GM12878 (cell line): ENCODE measurements at regions not wholly inside any gene's neighbourhood (a gene's known extent, or its start where the extent isn't known, plus 50 kb on each side); places are given as distances from the start of the nearest gene placed in this dataset.

Source experiments
- ATAC-seq: fragments of 200-7000 bp; cut with Tn5 transposase; 3 replicates; pipeline ENCODE4 v1.9.1; 2020; ENCODE audit warnings: mild to moderate bottlenecking, moderate library complexity
- BruUV-seq: library from RNA; stranded (reverse); fragments of 400-500 nt; replicated peaks from 2 replicates; lab custom pipeline; 2021; lab: Mats Ljungman, UMichigan
- CTCF ChIA-PET: fragments of 300-600 bp; sonication (Branson Sonifier 250); formaldehyde crosslinking; extraction: SDS; loops from one replicate; lab custom pipeline; 2021; ENCODE audit warnings: inconsistent platforms; lab: Yijun Ruan, JAX
- POLR2A ChIA-PET: fragments of 350-600 bp; formaldehyde crosslinking; extraction: SDS; loops from one replicate; lab custom pipeline; 2021; ENCODE audit warnings: inconsistent platforms; lab: Charles Lee
- RAD21 ChIA-PET: fragments of 300-600 bp; sonication (Branson Sonifier 250); formaldehyde crosslinking; loops from one replicate; lab custom pipeline; 2023; ENCODE audit warnings: antibody characterized with exemption; ENCODE audit not compliant: unreplicated experiment; lab: Charles Lee
- SMC1A ChIA-PET: fragments of 300-600 bp; sonication (Branson Sonifier 250); formaldehyde crosslinking; loops from one replicate; lab custom pipeline; 2023; ENCODE audit not compliant: unreplicated experiment, uncharacterized antibody; lab: Charles Lee
- DNase-seq: peaks from one replicate; pipeline ENCODE4 v3.0.0-alpha.2; 2011; ENCODE audit warnings: low read depth, low spot score
- FAIRE-seq: peaks from 3 replicates; lab custom pipeline; 2011; peaks lifted over from hg19 to GRCh38; lab: Jason Lieb, UNC
- H2AFZ ChIP-seq: 2 replicates; pipeline ENCODE4 v1.6.0; 2011; ENCODE audit warnings: low read depth, low read length, control low read depth; ENCODE audit not compliant: control insufficient read depth
- H3K27ac ChIP-seq: 2 replicates; pipeline ENCODE4 v1.5.1; 2011; ENCODE audit warnings: control low read depth; ENCODE audit not compliant: control insufficient read depth, insufficient read depth
- H3K27me3 ChIP-seq, 2 experiments: replicated peaks in 1 of 2; 2 replicates each; pipeline versions ENCODE4 v1.6.0 to v1.6.1; 2011; ENCODE audit warnings: low read length in 1 of 2; ENCODE audit not compliant: control insufficient read depth in 2 of 2, insufficient read depth in 2 of 2
- H3K36me3 ChIP-seq, 2 experiments: 2 replicates each; pipeline ENCODE4 v1.5.1; 2011; ENCODE audit warnings: low read length in 1 of 2; ENCODE audit not compliant: control insufficient read depth in 2 of 2, insufficient read depth in 2 of 2
- H3K4me1 ChIP-seq: 2 replicates; pipeline ENCODE4 v1.6.1; 2011; ENCODE audit warnings: mild to moderate bottlenecking, low read length, moderate library complexity, mixed read lengths; ENCODE audit not compliant: control insufficient read depth, insufficient read depth
- H3K4me2 ChIP-seq: 2 replicates; pipeline ENCODE4 v1.6.0; 2011; ENCODE audit warnings: control low read depth; ENCODE audit not compliant: control insufficient read depth, insufficient read depth
- H3K4me3 ChIP-seq: fragments of 200-600 bp; sonication (generic); 2 replicates; pipeline ENCODE4 v1.5.1; 2016
- H3K79me2 ChIP-seq: 2 replicates; pipeline ENCODE4 v1.6.0; 2011; ENCODE audit warnings: low read length; ENCODE audit not compliant: control insufficient read depth, insufficient read depth
- H3K9ac ChIP-seq: 2 replicates; pipeline ENCODE4 v1.8.0; 2011; ENCODE audit warnings: low read length, control low read depth, mixed read lengths; ENCODE audit not compliant: control insufficient read depth, insufficient read depth
- H3K9me3 ChIP-seq: replicated peaks from 3 replicates; pipeline ENCODE4 v1.5.1; 2011; ENCODE audit warnings: mild to moderate bottlenecking, low read length; ENCODE audit not compliant: control insufficient read depth, insufficient read depth
- H4K20me1 ChIP-seq: 2 replicates; pipeline ENCODE4 v1.6.0; 2011; ENCODE audit not compliant: control insufficient read depth, insufficient read depth
- BACH1 ChIP-seq: fragments of 450-650 bp; IDR thresholded peaks from 2 replicates; pipeline ENCODE4 v1.6.1; 2017; ENCODE audit warnings: mild to moderate bottlenecking, borderline replicate concordance
- CEBPB ChIP-seq, 2 experiments: fragments of 150-350 bp in 1 of 2; IDR thresholded peaks; 2 replicates each; pipeline ENCODE4 v1.6.1; 2012 to 2014; ENCODE audit warnings: low read depth in 2 of 2, low read length in 2 of 2, borderline replicate concordance in 1 of 2, inconsistent platforms in 1 of 2
- EZH2 ChIP-seq: IDR thresholded peaks from 2 replicates; pipeline ENCODE4 v1.6.1; 2012; ENCODE audit warnings: low read depth, mild to moderate bottlenecking, control low read depth, inconsistent platforms, low read length, borderline replicate concordance; ENCODE audit not compliant: control insufficient read depth
- HDAC2 ChIP-seq: fragments of 200-600 bp; sonication (generic); IDR thresholded peaks from 2 replicates; pipeline ENCODE4 v1.6.1; 2017
- KAT2A ChIP-seq: conservative IDR thresholded peaks from 2 replicates; pipeline ENCODE4 v1.6.1; 2011; ENCODE audit warnings: low read depth, low read length; ENCODE audit not compliant: control insufficient read depth
- LARP7 ChIP-seq: fragments of 450-650 bp; IDR thresholded peaks from 2 replicates; pipeline ENCODE4 v1.6.1; 2017; ENCODE audit warnings: mild to moderate bottlenecking
- MAX ChIP-seq: IDR thresholded peaks from 2 replicates; pipeline ENCODE4 v1.6.1; 2012; ENCODE audit warnings: low read depth, low read length, improper control_type of control experiment
- PBX3 ChIP-seq: IDR thresholded peaks from 2 replicates; pipeline ENCODE4 v1.6.1; 2011; ENCODE audit warnings: mild to moderate bottlenecking, low read depth, low read length, moderate library complexity; ENCODE audit not compliant: insufficient replicate concordance
- RBBP5 ChIP-seq: fragments of 200-600 bp; sonication (generic); conservative IDR thresholded peaks from 2 replicates; pipeline ENCODE4 v1.6.1; 2016
- SMAD1 ChIP-seq: fragments of 450-650 bp; IDR thresholded peaks from 2 replicates; pipeline ENCODE4 v1.6.1; 2018; ENCODE audit warnings: mild to moderate bottlenecking, low read depth; ENCODE audit not compliant: partially characterized antibody
- SPI1 ChIP-seq: IDR thresholded peaks from 2 replicates; pipeline ENCODE4 v1.6.1; 2011; ENCODE audit warnings: low read depth, mild to moderate bottlenecking, low read length, moderate library complexity, borderline replicate concordance; ENCODE audit not compliant: insufficient read depth
- STAT1 ChIP-seq: fragments of 450-650 bp; conservative IDR thresholded peaks from 2 replicates; pipeline ENCODE4 v1.6.1; 2014; ENCODE audit warnings: antibody characterized with exemption, mild to moderate bottlenecking
- SUZ12 ChIP-seq: fragments of 200-600 bp; sonication (generic); IDR thresholded peaks from one replicate; pipeline ENCODE4 v1.6.1; 2018; ENCODE audit warnings: antibody characterized with exemption, mild to moderate bottlenecking; ENCODE audit not compliant: unreplicated experiment
- TARDBP ChIP-seq: IDR thresholded peaks from 2 replicates; pipeline ENCODE4 v1.6.1; 2016; ENCODE audit warnings: borderline replicate concordance
- TCF7 ChIP-seq: IDR thresholded peaks from 2 replicates; pipeline ENCODE4 v1.6.1; 2014; ENCODE audit warnings: antibody characterized with exemption, borderline replicate concordance
- ZNF217 ChIP-seq: fragments of 450-650 bp; IDR thresholded peaks from 2 replicates; pipeline ENCODE4 v1.6.1; 2017; ENCODE audit warnings: antibody characterized with exemption, mild to moderate bottlenecking
- ZNF384 ChIP-seq: IDR thresholded peaks from 2 replicates; pipeline ENCODE4 v1.6.1; 2012; ENCODE audit warnings: low read depth, mild to moderate bottlenecking, low read length, improper control_type of control experiment, borderline replicate concordance
- WGBS: methylation state at CpG from one replicate; pipeline ENCODE4 v1.1.6; 2016; ENCODE audit warnings: low lambda C conversion rate; ENCODE audit not compliant: insufficient replicate concordance, insufficient coverage; ENCODE audit errors: missing lambda C conversion rate; 5-methylcytosine and 5-hydroxymethylcytosine counted together
- in situ Hi-C: fragments of 300-500 bp; cut with MboI; formaldehyde crosslinking; loops from 9 replicates; pipeline ENCODE4 v1.14.3; 2018; ENCODE audit warnings: mixed read lengths
- intact Hi-C: fragments of 100-400 bp; cut with micrococcal nuclease; formaldehyde crosslinking; loops from one replicate; pipeline ENCODE4 v1.14.2; 2022; ENCODE audit not compliant: unreplicated experiment
- TF ChIP-seq, protein P1 (sequence below): IDR thresholded peaks from 2 replicates; pipeline ENCODE4 v1.6.1; 2012; ENCODE audit warnings: low read length, inconsistent platforms
- TF ChIP-seq, protein P2 (sequence below): IDR thresholded peaks from 2 replicates; pipeline ENCODE4 v1.6.1; 2011; ENCODE audit warnings: borderline replicate concordance, low read depth, mild to moderate bottlenecking, moderate library complexity, low read length; ENCODE audit not compliant: insufficient read depth, poor library complexity, severe bottlenecking

DNA sequence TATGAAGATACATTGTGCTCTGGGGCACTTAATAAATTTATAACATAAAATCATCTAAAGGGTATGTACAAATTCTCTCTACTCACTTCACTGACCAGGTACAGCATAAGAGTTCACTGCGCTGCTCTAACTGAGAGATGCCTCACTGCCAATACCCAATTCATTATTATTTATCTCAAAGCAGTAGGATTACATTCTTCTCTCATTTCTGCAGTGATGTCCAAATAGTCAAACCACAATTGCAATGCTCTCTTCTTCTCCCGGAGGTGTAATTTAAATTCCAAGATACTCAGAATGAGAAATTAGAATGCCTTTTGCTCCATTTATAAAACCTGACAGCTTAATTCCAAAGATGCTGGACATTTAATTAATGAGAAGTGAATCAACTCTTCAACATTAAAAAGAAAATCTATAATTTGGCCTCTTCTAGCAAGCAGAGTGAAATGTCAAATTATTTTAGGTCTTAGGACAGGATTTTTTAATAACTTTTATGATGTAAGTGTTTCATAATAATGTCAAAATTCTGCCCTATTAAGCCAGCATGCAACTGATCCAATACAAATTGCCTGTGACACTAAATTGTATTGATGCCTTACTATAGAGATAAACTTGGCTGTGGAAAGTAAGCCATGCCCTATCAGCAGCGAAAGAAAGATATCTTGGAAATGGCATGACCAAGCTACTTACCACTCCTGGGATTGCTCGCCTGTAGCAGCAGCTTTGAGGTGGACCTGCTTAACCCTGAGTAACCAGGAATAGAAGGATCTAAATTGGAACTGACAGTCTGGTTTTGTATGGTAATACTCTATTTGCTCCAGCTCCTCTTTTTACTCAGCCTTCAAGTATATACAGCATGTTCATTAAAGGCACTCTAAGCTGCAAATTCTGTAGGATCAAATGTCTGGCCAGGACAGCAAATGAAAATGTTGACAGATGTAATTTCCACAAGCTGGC lies 374.2 kb upstream of the TYRP1 start (continued):
- TF ChIP-seq MAX (no peak), RBBP5 (no peak), BACH1 (no peak), ZNF384 (no peak), HDAC2 (no peak), ZNF217 (no peak)
- TF ChIP-seq, protein P1, sequence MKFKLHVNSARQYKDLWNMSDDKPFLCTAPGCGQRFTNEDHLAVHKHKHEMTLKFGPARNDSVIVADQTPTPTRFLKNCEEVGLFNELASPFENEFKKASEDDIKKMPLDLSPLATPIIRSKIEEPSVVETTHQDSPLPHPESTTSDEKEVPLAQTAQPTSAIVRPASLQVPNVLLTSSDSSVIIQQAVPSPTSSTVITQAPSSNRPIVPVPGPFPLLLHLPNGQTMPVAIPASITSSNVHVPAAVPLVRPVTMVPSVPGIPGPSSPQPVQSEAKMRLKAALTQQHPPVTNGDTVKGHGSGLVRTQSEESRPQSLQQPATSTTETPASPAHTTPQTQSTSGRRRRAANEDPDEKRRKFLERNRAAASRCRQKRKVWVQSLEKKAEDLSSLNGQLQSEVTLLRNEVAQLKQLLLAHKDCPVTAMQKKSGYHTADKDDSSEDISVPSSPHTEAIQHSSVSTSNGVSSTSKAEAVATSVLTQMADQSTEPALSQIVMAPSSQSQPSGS = no peak

DNA sequence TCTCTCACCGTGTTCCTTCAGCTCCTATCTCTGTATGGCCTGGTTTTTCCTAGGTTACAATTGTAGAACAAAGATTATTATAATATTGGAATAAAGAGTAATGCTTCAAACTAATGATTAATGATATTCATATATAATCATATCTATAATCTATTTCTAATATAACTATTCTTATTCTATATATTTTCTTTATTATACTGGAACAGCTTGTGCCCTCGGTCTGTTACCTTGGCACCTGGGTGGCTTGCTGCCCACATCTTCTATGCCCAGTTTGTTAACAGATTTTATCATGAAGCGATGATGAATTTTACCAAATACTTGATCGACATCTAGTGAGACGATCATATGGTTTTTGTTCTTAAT lies 363.6 kb upstream of the TYRP1 start:
- intact Hi-C loops (loop anchor here (1.0 to 5.0 kb wide), 2 partner anchors 711 to 1962 kb away; no protein-coding TSS in a partner anchor), in situ Hi-C loops (loop anchor here (25.0 kb wide), 1 partner anchor 1967 kb away; no protein-coding TSS in a partner anchor)
- Histone ChIP-seq H3K4me3 (no peak overlapping the region), H4K20me1 (no peaks in the 10 kb centered on the region), H3K4me1 (no peaks in the 10 kb centered on the region), H3K9ac (no peak overlapping the region), H3K9me3 (no peaks in the 10 kb centered on the region), H3K79me2 (no peaks in the 10 kb centered on the region), H3K36me3 (no peaks in the 10 kb centered on the region), H3K4me2 (no peak overlapping the region), H3K27ac (no peak overlapping the region), H3K27me3 (no peaks in the 10 kb centered on the region), H2AFZ (no peak overlapping the region)
- CTCF ChIA-PET = interaction anchor here (0.6 to 2.7 kb wide), 9 partner anchors 13 to 711 kb away, joined by 3 to 9 read pairs (median 3); no protein-coding TSS in a partner anchor
- POLR2A ChIA-PET = no interaction called here
- DNase-seq (no peak), FAIRE-seq (no peak), ATAC-seq (no peak)
- SMC1A ChIA-PET = interaction anchor here (0.7 to 2.5 kb wide), 4 partner anchors 10 to 57 kb away, joined by 3 to 7 read pairs (median 5); no protein-coding TSS in a partner anchor
- RAD21 ChIA-PET = interaction anchor here (1.3 to 1.7 kb wide), 2 partner anchors 712 to 1962 kb away, joined by 4 to 6 read pairs; no protein-coding TSS in a partner anchor
- BruUV-seq = no TSS peak
- WGBS = 41% methylated on average over 5 of the region's 5 CpGs
- TF ChIP-seq CEBPB (IDR thresholded peaks at IDR 0.05; ENCODE audit: borderline replicate concordance in 1 of 2, low read depth in 2 of 2, low read length in 2 of 2) = no peak
- no peak for TF ChIP-seq EZH2
- no peak for TF ChIP-seq PBX3
- no peak for TF ChIP-seq SMAD1
- no peak for TF ChIP-seq SPI1
- no peak for TF ChIP-seq TCF7
- TF ChIP-seq SUZ12 = no peak
- TF ChIP-seq STAT1 = no peak
- TF ChIP-seq KAT2A = no peak
- TF ChIP-seq, protein P2, sequence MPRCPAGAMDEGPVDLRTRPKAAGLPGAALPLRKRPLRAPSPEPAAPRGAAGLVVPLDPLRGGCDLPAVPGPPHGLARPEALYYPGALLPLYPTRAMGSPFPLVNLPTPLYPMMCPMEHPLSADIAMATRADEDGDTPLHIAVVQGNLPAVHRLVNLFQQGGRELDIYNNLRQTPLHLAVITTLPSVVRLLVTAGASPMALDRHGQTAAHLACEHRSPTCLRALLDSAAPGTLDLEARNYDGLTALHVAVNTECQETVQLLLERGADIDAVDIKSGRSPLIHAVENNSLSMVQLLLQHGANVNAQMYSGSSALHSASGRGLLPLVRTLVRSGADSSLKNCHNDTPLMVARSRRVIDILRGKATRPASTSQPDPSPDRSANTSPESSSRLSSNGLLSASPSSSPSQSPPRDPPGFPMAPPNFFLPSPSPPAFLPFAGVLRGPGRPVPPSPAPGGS = no peak
- no peak for TF ChIP-seq TARDBP
- no peak for TF ChIP-seq LARP7
